GM12892 (cell line): ENCODE measurements at regions not wholly inside any gene's neighbourhood (a gene's known extent, or its start where the extent isn't known, plus 50 kb on each side); places are given as distances from the start of the nearest gene placed in this dataset.

Experiments
- POLR2A ChIP-seq: IDR thresholded peaks from 2 replicates; pipeline ENCODE4 v1.6.1; 2011; ENCODE audit warnings: low read depth, low read length, control low read depth
- TAF1 ChIP-seq: IDR thresholded peaks from 2 replicates; pipeline ENCODE4 v1.6.1; 2011; ENCODE audit warnings: low read depth, mild to moderate bottlenecking, control low read depth, low read length, borderline replicate concordance

DNA sequence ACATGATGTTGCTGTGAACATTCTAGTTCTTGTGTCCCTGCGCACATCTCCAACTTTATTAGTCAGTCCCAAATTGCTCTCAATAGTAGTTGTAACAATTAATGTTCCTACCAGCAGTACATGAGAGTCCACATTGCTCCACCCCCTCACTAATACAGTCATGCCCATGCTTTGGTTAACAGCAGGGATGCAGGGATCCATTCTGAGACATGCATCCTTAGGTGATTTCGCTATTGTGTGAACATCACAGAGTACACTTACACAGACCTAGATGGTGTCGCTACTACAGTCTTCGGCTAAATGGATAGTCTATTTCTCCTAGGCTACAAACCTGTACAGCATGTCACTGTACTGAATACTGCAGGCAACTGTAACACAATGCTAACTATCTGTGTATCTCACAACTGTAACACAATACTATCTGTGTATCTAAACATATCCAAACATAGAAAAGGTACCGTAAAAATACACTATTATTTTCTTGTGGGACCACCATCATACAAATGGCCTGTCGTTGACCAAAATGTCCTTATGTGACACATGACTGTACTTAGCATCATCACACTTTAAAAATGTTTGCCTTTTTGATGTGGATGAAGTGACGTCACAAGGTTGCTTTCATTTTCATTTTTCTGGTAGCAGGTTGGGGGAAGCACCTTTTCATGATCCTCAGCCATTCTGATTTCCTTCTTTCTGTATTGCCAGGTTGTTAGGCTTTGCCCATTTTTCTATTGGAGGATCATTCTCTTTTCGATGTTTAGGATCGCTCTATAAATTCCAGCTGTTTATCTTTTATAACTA, 82.9 kb upstream of the RNF152 start:
- no peak for TF ChIP-seq POLR2A
- no peak for TF ChIP-seq TAF1
